HL-60/S4 treated with retinoic acid at 250 ng/mL for 4 days and 3 days (cell line): ENCODE measurements at regions not wholly inside any gene's neighbourhood (a gene's known extent, or its start where the extent isn't known, plus 50 kb on each side); places are given as distances from the start of the nearest gene placed in this dataset.
"Not testable (repeated sequence)": the region's sequence is repeated elsewhere in the genome, so short reads cannot be mapped to it uniquely, and the experiment has no call there.

Experiments
- in situ Hi-C: fragments of 300-500 bp; cut with MboI; formaldehyde crosslinking; loops from 2 replicates; pipeline ENCODE4 v1.7.0; 2022; ENCODE audit warnings: low sequenced_read_pairs

DNA sequence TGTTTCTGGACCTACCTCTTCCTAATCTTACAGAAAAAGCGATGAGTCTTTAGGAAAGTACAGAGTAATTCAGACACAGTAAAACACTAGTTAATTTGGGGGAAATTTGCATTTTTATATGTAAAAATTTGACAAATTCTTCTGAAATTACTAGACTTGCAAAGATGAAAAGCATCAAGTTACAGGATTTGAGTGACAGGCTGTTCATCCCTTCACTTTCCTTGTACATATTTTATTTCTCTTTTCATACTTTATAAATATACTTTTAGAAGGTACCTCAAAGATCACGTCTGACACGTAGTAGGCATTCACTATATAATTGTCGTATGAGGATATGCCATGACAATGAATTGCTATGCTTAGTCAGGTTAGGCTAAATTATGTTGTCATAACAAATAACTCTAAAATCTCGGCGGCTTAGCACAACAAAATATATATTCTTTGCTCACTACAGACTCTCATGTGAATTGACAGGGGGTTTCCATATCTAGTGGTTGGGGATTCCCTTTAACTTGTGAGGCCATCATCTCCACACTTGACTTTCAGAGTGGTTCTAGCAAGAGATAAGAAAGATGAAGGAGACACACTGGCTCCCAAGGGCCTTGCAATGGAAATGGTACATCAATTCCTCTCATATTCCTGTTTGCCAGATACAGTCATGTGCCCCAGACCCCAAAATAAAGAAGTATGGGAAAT is 154.1 kb upstream of the TUT7 start:
- in situ Hi-C loops, result no loop called here

DNA sequence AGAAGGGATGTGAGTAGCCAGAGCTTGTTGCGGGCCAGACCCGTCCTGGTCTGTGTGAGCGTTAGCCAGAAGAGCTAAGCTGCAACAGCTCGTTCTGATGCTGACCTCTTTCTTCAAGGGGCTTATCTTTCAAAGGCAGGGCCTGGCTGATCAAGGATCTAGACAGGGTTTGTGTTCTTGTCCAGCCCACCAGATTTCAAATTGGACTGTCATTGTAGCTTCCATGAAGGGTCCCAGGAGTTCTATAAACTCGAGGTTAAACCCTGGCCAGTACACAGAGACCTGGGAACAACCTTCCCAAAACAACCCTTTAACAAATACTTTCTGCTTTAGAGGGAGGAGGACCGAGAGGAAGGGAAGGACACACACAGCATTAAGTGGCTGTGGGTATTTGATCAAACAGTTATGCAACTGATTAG is 153.0 kb upstream of the TUT7 start:
- in situ Hi-C loops, result no loop called here

DNA sequence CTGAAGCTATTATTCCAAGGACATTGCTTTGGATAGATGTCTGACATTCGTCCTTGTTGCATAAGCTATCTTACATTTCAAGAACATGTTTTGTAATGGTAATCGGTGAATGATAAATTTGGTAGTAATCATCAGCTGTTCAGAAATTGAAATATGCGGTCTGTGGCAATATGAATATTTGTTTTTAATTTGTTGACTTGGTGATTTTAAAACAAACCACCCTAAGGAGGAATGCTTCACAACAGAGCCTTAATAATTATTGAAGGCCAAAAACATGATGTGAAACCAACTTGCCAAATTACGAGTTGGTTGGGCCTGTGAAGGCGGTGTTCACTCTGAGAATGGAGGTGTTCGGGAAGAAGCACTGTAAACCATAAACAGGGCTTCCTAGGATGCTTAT is 149.7 kb upstream of the TUT7 start:
- in situ Hi-C loops, result no loop called here

DNA sequence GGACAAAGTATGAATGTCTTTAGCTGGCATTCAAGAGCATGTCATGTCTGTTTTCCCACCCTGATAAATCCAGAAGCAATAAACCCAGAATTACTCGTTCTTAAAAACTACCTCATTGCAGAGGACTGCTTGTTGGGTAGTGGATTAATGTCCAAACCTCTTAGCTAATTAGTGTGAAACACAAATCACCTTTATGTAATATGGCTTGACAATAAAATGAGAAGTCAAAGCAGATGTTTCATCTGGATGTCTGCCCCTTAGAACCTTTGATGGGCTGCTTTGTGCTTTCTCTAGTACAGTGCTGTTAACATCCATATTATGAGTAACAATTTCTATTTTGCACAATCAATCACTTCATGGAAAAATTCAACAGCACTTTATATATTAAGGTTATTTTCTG is 149.1 kb upstream of the TUT7 start:
- in situ Hi-C loops, result no loop called here

DNA sequence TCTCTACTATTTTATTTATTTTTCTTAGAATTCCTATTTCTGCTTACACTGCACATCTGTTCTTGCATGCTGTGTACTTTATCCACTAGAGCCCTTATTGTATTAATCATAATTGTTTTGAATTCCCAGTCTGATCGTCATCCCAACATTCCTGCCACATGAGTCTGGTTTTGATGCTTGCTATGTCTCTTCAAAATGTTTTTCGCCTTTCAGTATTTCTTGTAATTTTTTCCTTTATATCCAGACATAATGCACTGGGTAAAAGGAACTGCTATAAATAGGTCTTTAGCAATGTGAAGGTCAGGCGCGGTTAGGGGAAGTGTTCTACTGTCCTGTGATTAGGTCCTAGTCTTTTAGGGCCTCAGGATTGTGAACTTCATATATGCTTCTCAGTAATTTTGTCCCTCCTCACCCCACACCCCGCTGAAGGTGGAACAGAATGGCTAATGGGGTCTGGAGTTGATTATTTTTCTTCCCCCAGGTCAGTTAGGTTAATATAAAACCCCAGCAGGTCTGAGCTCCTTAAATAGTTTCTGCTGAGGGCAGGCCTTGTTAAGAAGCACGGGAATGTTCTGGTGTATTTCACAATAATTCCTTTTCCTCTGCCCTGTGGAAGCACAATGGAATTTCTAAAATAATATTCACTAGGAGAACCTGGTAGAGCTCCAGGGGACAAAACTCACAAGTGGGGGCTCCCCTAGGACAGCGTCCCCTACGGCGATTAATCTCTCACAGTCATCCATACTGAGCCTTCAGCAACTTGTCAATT is 146.6 kb upstream of the TUT7 start:
- in situ Hi-C loops, result no loop called here

DNA sequence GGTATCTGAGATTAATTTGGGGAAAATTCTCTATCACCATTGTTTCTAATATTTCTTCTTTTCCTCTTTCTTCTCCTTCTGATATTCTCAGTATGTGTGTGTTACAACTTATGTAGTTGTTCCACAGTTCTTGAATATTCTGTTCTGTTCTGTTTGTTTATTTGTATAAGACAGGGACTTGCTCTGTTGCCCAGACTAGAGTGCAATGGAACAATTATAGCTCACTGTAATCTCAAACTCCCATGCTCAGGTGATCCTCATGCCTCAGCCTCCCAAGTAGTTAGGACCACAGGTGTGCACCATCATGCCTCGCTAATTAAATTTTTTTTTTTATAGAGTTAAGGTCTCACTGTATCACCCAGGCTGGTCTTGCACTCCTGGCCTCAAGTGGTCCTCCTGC is 145.8 kb upstream of the TUT7 start:
- in situ Hi-C loops, result no loop called here

DNA sequence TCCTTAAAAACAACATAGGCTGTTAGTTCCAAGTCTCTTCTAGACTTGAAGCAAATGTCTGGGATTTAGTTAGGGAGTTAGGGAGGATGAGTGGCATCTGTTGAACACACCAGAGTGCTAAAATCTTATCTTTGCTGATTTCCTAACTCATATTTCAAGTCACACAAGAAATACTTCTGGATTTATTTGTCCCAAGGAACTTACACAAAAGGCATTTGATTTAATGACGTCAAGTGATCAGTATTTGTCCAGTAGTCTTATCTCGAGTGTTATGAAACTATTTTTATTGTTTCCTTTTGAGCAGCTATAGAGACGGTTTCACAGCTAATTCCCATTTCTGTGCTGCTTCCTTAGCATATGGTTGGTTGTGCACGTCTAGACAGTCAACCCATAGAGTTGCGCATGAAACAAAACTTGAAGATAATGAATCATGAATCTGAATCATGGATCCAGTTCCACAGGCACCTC is 140.5 kb upstream of the TUT7 start:
- in situ Hi-C loops, result no loop called here

DNA sequence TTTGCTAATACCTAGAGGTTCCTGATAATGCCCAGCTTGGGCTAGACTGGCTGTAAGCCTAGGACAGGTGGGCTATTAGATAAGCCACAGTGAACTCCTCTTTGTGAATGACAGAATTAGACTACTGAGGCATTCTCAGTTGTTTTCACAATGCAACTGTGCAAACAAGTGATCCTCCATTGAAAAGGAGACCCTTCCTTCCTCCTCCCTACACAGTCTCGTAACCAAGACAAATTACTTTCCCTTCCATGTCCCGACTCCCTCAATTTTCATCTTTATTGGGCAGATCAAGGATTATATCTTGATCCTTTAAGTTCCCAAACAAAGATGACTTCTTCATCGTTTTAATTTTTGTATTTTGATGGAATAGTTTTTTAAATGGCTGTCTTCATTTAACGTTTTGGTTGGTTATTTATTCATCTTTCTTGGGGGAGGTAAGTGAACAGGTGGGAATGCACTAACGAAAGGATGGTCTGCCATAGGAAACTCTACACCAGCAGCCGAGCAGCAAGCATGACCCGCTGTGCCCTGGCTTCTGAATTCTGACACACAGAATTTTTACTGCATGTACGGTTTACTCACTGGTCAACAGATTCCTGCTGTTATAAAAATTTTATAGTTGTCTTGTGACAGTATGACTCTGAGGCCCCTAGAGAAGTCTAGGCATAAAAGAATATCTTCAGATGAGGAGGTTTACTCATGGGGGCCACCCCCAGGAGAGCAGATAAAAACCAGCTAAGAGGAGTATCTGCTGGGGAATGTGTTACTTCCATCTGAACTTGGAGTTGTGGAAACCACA is 137.5 kb upstream of the TUT7 start:
- in situ Hi-C loops, result no loop called here

DNA sequence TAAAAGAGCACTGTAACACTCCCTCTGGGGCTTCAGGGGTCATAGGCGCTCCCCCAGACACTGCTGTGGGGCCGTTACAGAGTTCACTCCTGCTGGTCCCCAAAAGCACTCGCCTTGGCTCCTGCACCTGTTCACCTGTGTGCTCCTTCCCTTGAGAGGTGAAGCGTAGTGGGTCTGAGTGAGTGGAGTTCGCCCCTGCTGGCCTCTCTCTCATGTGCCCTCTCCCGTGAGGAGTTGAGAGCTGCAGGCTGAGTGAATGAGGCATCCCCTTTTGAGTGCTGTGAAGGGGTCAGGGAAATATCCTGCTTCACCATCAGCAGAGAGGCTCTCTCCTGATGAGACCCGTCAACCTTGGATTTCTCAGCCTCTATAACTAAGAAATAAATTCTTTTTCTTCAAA is 134.6 kb upstream of the TUT7 start:
- in situ Hi-C loops, result no loop called here

DNA sequence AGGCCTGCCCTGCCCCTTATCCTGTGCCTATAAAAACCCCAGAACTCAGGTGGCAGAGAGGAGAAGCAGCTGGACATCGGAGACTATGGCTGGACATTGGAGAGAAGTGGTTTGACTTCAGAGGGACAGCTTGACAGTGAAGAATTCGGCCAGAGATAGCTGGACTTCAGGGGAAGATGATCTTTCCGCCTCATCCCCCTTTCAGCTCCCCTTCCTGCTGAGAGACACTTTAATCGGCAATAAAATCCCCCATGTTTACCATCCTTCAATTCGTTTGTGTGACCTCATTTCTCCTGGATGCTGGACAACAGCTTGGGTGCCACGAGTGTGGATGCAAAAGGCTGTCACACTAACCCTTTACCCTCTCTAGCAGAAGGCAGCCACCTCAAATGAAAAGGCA is 134.1 kb upstream of the TUT7 start:
- in situ Hi-C loops, result no loop called here

DNA sequence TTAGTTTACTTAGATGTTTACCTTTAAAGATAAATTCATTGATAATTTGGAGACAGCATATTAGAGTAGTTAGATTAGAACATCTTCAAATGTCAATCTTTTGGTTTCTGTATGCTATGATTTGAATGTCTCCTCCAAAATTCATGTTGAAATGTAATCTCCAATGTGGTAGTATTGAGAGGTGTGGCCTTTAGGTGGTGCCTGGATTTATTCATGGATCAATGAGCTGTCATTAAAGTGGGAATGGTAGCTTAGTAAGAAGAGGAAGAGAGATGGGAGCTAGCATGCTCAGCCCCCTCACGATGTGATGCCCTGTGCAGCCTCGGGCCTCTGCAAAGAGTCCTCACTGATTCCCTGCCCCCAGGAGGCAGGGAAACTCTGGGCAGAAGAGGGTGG is 133.6 kb upstream of the TUT7 start:
- in situ Hi-C loops, result no loop called here

DNA sequence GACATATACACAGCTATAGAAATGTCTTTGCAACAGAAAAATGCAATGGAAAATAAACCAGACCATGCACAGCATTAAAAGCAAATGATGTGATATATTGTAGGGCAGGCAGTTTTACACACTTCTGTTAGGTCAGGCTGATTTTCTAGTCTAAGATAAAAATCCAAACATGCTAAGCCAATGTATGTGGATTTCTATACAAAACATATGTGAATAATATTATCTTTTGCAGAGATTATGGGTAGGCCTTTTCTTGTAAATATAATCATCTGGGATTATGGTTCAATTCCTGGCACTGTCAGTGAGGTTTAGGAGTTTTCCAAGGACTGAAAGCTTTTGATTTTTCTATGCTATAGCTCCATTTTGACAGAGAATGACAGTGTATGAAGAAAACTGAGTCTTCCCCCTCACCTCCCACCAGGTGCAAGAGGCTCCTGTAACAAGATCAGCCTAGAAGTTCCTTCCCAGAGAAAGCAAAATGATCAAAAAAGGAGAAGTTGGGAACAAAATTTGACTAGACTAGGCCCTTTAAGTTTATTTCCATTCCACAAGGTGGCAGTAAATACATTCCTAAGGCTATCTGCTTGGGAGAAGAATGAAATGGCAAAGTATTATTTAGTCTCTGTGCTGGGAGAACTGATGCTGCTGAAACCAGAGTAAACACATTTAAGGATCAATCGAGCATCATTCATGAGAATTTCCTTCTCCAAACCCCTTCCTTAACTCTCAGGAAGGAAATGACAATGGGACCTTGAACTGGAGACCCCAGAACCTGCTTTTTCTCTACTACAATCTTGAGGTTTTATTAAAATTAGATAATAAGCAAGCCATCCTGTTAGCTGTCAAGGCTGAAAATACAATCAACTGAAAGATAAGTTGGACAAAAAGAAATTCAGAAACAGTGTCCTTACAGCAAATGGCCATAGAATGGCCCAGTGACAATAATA is 133.0 kb upstream of the TUT7 start:
- in situ Hi-C loops, result no loop called here

DNA sequence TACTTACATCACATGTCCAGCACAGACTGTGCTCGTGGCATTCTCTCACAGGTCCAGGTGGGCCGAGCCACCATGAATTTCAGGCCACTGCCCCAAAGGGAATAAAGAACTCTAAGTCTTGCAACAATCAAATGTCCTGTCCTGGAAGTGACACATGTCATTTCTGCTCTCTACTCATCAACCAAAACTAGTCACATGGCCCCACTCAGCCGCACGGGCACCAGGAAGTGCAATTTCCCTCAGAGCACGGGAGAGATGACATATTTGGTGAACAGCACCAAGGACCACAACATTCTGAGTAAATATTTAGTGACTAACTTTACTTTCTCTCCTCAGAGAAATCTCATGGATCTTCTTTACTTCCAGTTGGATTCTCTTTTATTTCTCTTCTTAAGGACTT is 131.1 kb upstream of the TUT7 start:
- in situ Hi-C loops, result no loop called here

DNA sequence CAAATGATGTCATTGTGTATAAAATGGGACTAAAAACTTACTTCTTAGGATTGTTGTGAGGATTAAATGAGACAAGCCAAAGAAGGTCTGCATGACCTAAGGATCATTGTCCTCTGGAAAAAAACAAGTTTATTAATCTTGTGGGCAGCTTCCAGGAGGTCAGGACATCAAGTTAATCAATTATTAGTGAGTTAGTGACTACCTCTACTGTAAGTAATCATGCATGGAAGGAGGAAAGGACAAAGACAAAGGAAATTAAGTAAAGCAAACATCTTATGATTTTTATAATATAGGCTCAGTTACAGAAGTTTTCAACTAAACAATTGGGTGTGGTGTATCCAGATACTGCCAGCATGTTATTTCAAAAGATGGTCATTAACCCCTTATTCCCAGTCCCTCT is 129.3 kb upstream of the TUT7 start:
- in situ Hi-C loops, result no loop called here

DNA sequence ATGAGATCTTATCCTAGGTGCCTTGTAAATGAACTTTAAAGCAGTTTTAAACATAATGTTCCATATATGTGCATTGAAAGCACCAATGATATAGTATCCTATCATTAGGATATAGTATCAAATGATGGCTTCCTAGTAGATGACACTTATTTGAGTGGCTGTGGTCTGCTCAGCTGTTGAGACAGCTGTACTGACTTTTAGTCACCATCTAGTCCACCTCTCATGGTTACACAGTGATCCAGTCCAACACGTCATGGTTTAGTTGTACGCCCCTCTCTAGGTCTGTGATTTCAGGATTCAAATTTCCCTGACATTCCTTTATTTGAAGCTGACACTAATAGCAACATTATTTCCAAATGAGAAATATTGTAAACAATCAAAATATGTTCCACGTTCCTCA is 127.3 kb upstream of the TUT7 start:
- in situ Hi-C loops, result no loop called here

DNA sequence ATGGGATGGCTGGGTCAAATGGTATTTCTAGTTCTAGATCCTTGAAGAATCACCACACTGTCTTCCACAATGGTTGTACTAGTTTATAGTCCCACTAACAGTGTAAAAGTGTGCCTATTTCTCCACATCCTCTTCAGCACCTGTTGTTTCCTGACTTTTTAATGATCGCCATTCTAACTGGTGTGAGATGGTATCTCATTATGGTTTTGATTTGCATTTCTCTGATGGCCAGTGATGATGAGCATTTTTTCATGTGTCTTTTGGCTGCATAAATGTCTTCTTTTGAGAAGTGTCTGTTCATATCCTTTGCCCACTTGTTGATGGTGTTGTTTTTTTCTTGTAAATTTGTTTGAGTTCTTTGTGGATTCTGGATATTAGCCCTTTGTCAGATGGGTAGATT is 121.0 kb upstream of the TUT7 start:
- in situ Hi-C loops, result not testable (repeated sequence)

DNA sequence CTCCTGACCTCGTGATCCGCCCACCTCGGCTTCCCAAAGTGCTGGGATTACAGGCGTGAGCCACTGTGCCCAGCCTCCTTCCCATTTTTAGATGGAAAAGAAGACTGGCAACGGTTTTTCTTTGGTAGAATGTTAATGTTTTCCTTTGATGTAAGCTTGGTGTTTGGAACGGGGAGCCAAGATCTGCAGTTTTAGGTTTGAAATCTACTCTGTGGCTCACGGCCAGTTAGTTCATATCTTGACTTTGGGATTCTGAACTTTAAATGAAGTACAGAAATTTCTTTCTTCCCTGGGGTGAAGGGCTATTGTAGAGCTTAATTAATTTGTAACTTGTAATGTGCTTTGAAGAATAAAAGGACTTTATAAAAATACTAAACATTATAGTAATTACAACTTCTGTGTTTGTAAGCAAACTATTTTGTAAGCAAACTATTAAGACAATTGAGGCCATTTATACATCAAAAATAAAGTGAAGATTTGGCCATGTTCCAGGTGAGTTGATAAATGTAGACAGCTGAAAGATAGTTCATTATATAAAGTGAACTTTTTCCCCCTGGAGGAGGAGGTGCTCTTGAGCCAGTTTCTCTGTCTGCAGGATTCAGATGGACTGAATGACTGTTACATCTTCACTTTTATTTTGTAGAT is 117.1 kb upstream of the TUT7 start:
- in situ Hi-C loops, result no loop called here

DNA sequence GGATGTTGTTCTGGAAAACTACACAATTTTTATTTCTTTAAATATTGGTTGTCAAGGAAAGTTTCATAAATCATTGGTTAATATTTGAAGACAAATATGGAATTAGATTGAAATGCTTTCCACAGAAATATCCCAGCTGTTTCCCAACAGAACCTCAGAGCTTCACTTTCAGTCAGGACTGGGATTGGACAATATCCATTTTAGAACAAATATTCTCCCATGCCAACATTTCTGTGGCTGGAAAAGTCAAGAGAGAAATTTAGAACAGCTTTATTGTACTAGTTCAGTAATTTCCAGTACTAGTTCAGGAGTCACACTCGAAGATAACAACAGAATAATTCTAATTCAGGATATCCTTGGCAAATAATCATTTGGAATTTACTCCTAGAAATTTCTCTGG is 116.1 kb upstream of the TUT7 start:
- in situ Hi-C loops, result no loop called here

DNA sequence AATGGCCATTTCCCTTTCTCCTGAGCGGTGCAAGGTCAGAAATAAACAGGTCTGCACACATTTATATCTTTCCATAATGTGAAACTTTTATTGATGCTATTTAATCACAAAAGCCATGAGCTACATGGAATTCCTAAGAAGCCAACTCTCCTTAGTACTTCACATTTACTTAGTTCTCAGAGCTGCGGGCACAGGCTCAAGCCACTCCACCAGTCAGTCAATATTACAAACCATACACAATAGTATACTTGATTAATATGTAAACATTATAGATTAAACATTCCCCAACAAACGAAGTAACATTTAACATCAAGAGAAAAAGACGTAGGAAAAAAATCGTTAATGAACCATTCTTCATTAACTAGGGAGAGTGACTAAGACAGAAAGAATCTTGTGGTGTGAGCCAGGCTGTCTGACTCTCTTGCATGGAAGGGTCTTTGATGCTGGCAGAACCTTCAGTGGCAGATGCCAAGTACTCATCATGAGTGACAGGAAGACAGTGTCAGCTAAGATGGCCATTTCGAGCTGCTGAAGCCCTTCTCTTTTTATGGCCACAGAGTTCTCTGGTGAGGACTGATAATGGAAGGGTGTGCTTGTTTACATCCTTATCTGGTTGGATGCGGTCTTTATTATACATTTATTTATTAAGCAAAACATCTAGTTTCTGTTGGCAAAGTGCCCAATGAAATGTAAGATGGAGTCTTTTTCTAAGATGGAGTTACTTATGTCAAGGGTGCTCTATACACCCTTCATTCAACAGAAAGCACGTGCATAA is 115.5 kb upstream of the TUT7 start:
- in situ Hi-C loops, result no loop called here
